Activated naive CD8-positive, alpha-beta T cell (primary cell): ENCODE measurements at regions not wholly inside any gene's neighbourhood (a gene's known extent, or its start where the extent isn't known, plus 50 kb on each side); places are given as distances from the start of the nearest gene placed in this dataset.
"Not testable (repeated sequence)": the region's sequence is repeated elsewhere in the genome, so short reads cannot be mapped to it uniquely, and the experiment has no call there.

Experiments
- H3K27ac Mint-ChIP-seq: one replicate; pipeline ENCODE4 v1.8.0; 2021; ENCODE audit warnings: mixed read lengths
- H3K27me3 Mint-ChIP-seq: one replicate; pipeline ENCODE4 v1.8.0; 2021; ENCODE audit warnings: mixed read lengths
- H3K36me3 Mint-ChIP-seq: one replicate; pipeline ENCODE4 v1.8.0; 2021; ENCODE audit warnings: mixed read lengths
- H3K4me1 Mint-ChIP-seq: one replicate; pipeline ENCODE4 v1.8.0; 2021; ENCODE audit warnings: low read depth, mixed read lengths
- H3K4me3 Mint-ChIP-seq: one replicate; pipeline ENCODE4 v1.8.0; 2021; ENCODE audit warnings: mild to moderate bottlenecking, mixed read lengths
- H3K9me3 Mint-ChIP-seq: one replicate; pipeline ENCODE4 v1.8.0; 2021; ENCODE audit warnings: low read depth, mixed read lengths

DNA sequence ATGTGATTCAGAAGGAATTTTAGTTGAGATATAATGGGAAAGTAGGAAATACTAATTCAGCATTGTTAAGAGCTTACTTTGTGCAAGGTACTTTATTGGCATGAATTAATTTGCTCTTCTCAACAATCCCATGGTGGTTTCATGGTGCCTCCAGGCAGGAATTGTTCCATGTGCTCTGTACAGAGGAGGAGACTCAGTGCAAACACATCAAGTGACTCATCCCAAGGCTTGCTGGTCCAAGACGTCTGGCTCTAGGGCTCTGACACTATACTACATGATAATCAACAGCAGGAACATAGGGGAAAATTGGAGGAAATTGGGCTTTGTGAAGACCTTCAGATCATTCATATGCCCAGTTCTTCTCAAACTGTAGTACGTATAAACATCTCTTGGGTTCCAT, 66.5 kb upstream of the PRKG1 start:
- Mint-ChIP-seq H3K27ac (no peak overlapping the region), H3K9me3 (no peaks in the 10 kb centered on the region), H3K36me3 (no peaks in the 10 kb centered on the region), H3K27me3 (peaks cover 15% of the 10 kb centered on the region), H3K4me3 (no peak overlapping the region), H3K4me1 (no peaks in the 10 kb centered on the region)

DNA sequence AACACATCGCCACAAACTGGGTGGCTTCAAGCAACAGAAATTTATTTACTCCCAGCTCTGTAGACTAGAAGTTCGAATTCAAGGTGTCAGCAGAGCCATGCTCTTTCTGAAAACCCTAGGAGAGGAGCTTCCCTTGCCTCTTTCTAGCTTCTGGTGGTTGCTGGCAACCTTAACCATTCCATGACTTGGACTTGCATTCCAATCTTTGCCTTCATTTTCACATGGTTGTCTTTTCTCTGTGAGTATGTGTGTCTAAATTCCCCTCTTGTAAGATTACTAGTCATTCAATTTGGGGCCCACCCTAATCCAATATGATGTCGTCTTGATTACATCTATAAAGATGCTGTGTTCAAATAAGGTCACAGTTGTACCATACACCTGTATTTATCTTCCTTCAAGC, 65.9 kb upstream of the PRKG1 start:
- Mint-ChIP-seq H3K27me3 (peaks cover 15% of the 10 kb centered on the region), H3K4me3 (no peak overlapping the region), H3K27ac (no peak overlapping the region), H3K4me1 (no peaks in the 10 kb centered on the region), H3K9me3 (no peaks in the 10 kb centered on the region), H3K36me3 (no peaks in the 10 kb centered on the region)

DNA sequence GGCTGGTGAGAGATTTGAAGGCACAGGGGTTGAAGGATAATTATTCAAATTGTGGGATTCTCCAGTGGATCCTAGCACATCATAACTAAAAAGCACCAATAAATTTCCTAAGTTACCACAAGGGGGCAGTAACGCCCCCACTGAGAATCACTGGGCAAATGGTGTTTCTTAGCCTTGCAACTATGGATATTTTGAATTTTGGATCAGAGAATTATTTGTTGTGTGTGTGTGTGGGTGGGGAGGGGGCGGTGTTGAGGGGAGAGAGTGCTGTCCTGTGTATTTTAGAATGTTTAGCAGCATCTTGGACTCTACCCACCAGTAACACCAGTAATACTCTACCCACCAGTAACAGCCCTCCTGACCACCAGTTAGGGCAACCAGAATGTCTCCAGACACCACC, 63.3 kb upstream of the PRKG1 start:
- Mint-ChIP-seq H3K27ac (no peak overlapping the region), H3K4me3 (no peak overlapping the region), H3K4me1 (no peaks in the 10 kb centered on the region), H3K9me3 (no peaks in the 10 kb centered on the region), H3K36me3 (no peaks in the 10 kb centered on the region), H3K27me3 (peaks cover 11% of the 10 kb centered on the region)

DNA sequence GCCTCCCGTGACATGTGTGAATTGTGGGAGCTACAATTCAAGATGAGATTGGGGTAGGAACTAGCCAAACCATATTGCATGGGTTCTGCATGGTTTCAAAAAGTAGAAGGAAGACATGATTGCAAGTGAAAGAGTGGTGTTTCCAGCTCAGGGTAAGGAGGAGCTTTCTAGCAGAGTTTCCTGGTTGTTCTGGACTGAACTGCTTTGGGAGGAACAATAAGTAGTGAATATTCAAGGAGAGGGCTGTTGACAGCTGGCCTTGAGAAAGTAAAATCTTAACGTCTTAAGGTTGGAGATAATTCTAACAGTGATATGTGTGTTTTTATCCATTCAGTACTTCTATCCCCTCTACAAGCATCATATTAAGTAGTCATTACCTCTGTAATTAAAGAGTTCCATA, 62.2 kb upstream of the PRKG1 start:
- no peak overlapping the region for H3K4me3 Mint-ChIP-seq
- H3K36me3 Mint-ChIP-seq = no peaks in the 10 kb centered on the region
- no peaks in the 10 kb centered on the region for H3K9me3 Mint-ChIP-seq
- no peak overlapping the region for H3K27ac Mint-ChIP-seq
- H3K27me3 Mint-ChIP-seq = peaks cover 11% of the 10 kb centered on the region
- no peaks in the 10 kb centered on the region for H3K4me1 Mint-ChIP-seq

DNA sequence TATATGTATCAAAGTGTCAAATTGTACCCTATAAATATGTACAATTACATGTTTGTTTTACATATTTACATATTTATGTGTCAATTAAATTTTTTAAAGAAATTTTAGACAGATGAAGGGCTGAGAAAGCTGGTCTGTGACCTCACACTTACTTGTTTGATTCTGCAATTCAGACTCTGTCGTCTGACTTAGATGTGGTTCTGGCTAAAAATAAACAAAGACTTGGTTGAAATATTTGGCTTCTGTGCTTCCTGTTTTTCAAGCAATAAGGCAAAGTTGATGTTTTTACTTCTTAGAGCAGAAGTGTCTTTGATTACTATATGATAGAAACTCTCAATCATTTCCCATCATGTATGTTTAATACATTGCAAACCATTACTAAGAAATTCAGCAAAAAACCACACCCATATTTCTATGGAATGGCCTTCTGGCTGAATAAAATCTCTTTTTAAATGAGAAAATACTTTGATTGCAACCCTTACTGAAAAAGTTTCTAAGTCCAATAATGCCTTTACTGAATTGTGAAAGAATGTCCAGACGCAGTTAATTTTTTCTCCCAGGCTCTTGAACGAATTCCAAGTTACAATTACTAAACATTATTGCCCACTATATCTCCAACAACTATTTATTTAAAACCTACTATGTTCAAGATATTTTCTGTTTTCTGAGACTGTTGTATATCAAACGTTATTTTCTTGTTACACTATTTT, 59.5 kb upstream of the PRKG1 start:
- Mint-ChIP-seq H3K9me3 (no peaks in the 10 kb centered on the region), H3K36me3 (no peaks in the 10 kb centered on the region), H3K27me3 (peaks cover 5% of the 10 kb centered on the region), H3K4me3 (no peak overlapping the region), H3K4me1 (no peaks in the 10 kb centered on the region), H3K27ac (no peak overlapping the region)

DNA sequence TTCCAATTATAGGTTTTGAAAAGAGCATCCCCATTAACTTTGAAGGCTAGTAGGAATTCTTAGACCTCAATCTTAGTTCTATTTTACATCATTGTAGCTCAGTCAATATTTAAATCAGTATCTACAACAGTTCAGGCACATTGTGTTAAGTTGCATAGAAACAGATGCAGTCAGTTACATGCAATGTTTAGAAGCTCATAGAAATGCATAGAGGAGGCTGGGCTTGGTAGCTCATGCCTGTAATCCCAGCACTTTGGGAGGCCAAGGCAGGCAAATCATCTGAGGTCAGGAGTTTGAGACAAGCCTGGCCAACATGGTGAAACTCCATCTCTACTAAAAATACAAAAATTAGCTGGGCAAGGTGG, 58.9 kb upstream of the PRKG1 start:
- H3K27ac Mint-ChIP-seq, H3K36me3 Mint-ChIP-seq, H3K9me3 Mint-ChIP-seq, H3K4me1 Mint-ChIP-seq, H3K4me3 Mint-ChIP-seq, H3K27me3 Mint-ChIP-seq: not testable (repeated sequence)

DNA sequence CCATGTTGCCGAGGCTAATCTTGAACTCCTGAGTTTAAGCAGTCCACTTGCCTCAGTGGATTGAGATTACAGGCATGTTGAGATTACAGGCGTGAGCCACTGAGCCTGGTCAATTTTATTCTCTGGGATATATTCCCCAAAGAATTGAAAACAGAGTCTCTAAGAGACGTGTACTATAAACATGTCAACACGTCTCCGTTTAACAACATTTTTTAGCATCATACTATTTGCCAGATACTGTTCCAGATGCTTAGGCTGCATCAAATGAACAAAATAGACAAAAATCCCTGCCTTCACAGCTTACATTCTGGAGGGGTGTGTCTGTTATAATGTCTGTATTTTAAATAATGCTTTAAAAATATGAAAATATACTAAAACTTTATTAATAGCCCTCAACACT, 54.1 kb upstream of the PRKG1 start:
- H3K36me3 Mint-ChIP-seq = no peaks in the 10 kb centered on the region
- no peak overlapping the region for H3K4me3 Mint-ChIP-seq
- H3K27ac Mint-ChIP-seq = no peak overlapping the region
- H3K9me3 Mint-ChIP-seq = no peaks in the 10 kb centered on the region
- peaks cover 1% of the 10 kb centered on the region for H3K27me3 Mint-ChIP-seq
- no peaks in the 10 kb centered on the region for H3K4me1 Mint-ChIP-seq

DNA sequence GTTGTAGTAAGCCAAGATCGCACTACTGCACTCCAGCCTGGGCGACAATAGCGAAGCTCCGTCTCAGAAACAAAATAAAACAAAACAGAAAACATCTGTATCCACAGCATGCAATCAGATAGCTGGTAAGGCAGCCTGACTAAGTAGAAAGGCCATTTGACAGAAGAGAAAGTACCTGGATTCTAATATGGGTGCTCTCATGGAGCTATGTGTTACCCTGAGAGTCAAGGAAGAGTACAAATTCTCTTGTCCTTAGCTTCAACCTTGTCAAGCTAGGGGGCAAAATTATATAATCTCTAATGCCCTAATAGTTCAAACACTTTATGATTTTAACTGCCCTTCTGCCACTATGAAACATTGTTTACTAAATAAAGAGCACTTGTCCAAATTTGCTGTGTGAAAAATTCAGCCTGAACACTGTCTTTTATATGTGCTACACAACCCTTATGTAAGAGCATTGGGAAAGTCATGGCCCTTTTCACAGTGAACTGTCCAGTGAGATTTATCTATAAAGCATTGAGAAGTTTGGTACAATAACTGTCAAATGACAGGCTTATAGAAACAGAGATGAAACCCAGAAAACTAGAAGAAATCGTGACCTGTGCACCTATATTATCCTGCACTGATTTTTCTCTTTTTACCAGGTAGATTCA, 51.2 kb upstream of the PRKG1 start:
- Mint-ChIP-seq H3K4me1 (no peaks in the 10 kb centered on the region), H3K36me3 (no peaks in the 10 kb centered on the region), H3K27ac (no peak overlapping the region), H3K4me3 (no peak overlapping the region), H3K9me3 (no peaks in the 10 kb centered on the region), H3K27me3 (no peaks in the 10 kb centered on the region)

DNA sequence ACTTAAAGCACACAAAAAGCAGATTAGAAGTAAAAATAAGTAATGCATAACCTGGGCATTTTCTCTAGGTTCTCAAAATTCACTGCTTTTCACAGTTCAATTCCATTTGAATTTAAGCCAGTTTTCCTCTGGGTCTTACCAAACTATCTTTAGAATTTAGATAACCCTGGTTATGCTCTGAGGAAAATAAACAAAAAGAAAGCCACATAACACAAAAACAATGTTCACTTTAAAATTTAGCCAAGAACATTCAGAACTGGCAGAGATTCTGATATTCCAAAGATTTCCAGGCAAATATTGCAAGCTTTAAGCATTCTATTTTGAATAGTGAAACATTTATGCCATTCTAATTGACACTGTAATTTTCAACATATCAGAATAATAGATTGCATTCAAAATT, 50.7 kb upstream of the PRKG1 start:
- Mint-ChIP-seq H3K27me3 (no peaks in the 10 kb centered on the region), H3K9me3 (no peaks in the 10 kb centered on the region), H3K36me3 (no peaks in the 10 kb centered on the region), H3K27ac (no peak overlapping the region), H3K4me3 (no peak overlapping the region), H3K4me1 (no peaks in the 10 kb centered on the region)
